GM19351 (cell line): ENCODE measurements at regions not wholly inside any gene's neighbourhood (a gene's known extent, or its start where the extent isn't known, plus 50 kb on each side); places are given as distances from the start of the nearest gene placed in this dataset.
"Not testable (repeated sequence)": the region's sequence is repeated elsewhere in the genome, so short reads cannot be mapped to it uniquely, and the experiment has no call there.

Source experiments
- ATAC-seq: cut with Tn5 transposase; IDR thresholded peaks from one replicate; pipeline ENCODE4 v1.9.1; 2021; ENCODE audit warnings: mild to moderate bottlenecking, moderate library complexity; ENCODE audit not compliant: unreplicated experiment

DNA sequence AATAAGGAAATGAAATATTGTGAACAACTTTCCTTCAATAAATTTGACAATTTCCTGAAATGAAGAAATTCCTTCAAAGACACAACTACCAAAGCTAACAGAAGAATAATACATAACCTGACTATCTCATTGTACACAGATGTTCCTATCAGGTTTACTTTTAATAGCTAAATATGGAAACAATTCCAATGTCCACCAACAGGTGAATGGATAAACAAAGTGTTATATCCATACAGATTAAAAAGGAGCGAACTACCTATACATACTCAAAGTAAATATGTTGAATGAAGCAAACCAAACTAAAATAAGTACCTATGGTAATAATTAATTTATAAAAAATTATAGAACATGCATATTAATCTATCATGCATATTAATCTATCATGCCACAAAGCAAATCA lies 554.9 kb downstream of the PPP4R3C start:
- no peak for ATAC-seq

DNA sequence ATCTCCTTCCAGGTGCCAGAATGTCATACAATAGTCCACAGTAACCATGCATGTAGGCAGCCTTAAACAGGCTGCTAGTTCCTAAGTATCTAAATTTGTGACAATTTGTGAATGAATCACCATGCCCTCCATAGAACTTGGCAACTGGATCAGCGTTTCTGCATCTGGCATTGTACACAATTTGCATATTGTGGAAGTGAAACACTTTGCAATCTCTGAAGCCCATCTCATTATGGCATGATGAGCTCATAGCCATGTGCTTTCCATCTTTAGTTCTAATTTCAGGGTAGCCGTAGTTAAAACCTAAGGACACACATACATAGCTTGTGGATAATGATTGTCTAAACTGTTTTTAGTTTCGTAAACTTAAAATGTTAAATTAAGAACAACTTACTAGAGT lies 573.6 kb downstream of the PPP4R3C start:
- ATAC-seq: no peak

DNA sequence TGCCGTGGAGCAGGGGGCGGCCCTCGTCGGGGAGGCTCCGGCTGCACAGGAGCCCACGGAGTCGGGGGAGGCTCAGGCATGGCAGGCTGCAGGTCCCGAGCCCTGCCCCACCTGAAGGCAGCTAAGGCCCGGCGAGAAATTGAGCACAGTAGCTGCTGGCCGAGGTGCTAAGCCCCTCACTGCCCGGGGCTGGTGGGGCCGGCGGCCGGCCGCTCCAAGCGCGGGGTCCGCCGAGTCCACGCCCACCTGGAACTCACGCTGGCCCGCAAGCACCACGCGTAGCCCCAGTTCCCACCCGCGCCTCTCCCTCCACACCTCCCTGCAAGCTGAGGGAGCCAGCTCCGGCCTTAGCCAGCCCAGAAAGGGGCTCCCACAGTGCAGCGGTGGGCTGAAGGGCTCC lies 589.4 kb downstream of the PPP4R3C start:
- ATAC-seq: no peak

DNA sequence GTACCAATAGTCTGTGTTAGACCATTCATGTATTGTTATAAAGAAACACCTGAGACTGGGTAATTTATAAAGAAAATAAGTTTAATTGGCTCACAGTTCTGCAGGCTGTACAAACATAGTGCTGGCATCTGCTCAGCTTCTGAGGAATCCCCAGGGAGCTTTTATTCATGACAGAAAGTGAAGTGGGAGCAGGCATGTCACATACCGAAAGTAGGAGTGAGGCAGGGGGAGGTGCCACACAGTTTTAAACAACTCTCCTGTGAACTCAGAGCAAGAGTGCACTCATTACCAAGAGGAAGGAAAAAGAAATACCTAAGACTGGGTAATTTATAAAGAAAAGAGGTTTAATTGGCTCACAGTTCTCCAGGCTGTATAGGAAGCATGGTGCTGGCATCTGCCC lies 591.2 kb downstream of the PPP4R3C start:
- no peak for ATAC-seq

DNA sequence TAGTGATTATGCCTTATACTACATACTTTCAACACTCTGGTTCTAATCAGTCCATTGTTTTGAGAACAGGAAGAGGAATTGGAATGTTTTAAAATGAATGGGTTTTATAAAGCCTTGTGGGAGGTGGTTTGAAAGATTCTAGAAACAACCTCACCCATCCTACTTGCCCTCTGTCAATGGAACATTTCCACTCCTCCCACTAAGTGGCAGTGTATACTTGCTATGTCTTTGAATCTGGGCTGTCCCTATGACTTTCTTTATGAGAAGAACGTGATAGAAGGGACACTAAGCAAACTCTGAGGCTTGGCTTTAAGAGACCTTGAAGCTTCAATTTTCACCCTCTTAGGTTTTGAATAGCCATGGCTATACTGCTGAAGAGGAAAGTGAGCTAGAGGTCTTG lies 611.2 kb downstream of the PPP4R3C start:
- ATAC-seq: no peak

DNA sequence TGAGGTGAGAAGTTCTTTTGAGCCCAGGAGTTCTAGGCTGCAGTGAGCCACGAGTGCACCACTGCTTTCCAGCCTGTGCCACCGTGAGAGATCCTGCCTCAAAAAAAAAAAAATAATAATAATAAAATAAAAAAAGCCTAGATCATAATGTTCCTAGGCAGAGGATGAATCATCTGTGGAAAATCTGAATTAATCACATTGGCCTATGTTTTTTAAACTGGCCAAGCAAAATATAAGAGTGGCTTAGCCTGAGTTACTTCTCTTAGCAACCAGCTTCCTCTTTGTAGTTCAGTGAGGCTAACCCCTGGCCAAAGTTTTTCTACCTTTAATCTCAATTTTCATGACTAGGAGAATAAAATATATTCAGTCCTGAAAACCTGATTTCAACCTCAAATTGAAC lies 614.6 kb downstream of the PPP4R3C start:
- ATAC-seq: no peak

DNA sequence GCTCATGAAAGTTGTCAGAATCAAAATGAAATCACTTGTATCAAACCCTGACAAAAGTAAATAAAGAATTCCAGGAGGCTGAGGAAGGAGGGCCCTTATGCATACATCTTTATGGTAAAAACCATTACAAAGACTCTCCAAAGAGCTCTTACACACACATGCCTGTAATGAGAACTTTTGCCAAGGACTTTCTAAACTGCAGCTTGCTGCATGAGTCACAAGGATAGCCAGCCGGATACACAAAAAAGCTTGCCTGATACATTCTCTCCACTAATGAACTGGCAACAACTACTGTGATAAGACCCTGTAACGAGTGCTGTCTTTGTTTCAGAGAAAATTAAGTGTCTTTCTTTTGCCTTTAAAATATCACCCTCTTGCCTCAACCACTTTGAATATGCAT lies 618.1 kb downstream of the PPP4R3C start:
- ATAC-seq: no peak

DNA sequence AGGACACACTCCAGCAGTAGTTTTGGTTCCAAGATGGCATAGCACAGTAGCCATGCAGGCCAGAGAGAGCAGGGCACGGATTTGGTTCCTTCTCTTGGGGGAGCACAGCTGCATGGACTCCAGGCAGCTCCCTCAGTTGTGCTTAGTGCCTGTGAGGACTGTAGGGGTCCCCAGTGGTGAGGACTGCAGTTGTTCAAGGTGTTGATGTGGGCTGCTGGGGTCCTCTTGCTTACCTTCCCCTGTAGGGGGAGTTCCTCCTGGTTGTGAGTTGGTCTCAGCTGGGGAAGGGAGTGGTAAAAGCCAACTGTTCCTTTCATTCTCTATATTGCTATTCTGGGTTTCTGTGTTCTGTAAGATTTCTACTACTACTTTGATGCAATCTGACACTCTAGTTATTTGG lies 606.5 kb downstream of the MAGEB5 start:
- no peak for ATAC-seq

DNA sequence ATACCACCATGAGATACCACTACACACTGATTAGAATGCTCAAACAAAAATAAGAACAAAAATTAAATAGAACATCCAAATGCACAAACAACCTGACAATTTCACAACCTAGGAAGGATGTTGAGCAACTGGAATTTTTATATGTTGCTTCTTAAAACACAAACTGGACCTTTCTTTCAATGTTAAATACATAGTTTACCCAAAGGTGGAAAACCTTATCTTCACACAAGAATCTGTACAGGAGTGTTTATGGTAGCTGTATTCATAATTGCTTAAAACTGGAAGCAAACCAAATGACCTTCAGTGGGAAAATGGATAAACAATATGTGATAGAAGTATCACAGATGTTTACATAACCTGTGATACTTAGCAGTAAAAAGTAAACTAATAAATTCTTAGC lies 573.8 kb downstream of the MAGEB5 start:
- no peak for ATAC-seq

DNA sequence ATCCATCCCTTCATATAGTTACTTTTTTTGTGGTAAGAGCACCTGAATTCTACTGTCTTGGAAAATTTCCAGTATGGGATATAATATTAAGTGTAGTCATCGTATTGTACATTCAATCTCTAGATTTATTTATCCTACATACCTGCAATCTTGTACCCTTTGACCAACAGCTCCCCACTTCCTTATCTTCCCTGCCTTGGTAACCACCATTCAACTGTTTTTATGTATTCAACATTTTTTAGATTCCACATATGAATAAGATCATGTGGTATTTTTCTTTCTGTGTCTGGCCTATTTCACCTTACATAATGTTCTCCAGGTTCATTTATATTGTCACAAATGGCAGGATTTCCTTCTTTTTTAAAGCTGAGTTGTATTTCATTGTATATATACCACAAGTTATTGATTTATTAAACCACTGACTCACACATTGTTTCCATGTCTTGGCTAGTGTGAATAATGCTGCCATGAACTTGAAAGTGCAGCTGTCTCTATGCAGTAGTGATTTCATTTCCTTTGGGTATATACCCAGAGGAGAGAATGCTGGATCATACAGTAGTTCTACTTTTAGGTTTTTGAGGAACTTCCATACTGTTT lies 572.5 kb downstream of the MAGEB5 start:
- no peak for ATAC-seq

DNA sequence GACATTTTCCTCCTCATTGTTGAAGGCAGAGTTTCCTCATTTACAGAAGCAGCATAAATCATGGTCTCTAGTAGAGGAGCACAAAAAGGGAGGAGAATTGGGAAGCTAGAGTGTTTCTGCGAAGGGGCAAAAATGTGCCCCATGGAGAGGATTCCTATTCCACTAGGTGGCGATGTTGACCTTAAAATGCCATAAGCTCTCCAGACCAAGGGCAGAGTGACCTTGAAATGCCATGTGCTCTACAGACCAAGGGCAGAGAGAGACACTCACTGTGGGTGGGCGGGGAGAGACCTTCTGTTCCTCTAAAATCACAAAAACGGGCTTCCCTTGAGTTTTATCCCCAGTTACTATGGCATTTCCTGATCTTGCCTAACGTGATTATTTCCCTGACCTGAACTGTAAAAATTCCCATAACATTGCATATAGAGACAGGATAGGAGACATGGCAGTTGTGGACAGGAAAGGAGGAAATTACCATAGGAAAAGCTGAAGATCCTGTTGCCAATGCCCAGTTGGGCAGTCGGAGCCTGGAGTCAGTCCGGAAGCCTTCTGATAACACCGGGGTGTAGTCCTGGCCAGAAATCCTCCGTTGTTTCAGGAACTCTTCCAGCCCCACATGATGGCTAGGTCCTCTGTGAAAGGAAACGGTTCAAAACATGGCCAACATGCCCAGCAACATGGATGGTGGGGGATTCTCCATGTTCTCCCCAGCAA lies 567.7 kb downstream of the MAGEB5 start:
- peak; percentile 86 for ATAC-seq

DNA sequence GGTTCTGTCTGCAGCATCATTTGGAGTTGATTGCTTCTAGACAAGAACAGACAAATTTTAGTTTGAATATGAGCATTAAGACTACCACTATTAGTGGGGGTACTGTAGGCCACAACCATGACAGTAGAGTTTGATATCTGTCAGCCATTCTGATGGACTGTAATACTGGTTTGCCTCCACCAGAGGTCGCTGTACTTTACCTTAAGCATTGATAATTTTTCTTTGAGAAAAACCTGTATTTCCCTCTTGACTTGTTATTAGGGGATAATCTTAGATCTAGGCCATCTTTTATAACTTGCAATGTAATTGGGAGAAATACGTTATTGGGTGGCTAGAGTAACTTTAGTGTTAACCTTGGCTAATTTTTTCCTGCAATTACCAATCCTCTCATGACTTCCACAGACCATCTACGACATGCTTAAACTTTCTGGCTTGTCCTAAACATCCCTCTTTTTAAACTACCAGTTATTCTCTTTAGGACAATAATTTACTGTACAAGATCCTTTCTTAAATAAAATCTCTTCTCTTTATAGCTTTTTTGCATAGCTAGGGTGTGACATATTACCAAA lies 562.4 kb downstream of the MAGEB5 start:
- no peak for ATAC-seq

DNA sequence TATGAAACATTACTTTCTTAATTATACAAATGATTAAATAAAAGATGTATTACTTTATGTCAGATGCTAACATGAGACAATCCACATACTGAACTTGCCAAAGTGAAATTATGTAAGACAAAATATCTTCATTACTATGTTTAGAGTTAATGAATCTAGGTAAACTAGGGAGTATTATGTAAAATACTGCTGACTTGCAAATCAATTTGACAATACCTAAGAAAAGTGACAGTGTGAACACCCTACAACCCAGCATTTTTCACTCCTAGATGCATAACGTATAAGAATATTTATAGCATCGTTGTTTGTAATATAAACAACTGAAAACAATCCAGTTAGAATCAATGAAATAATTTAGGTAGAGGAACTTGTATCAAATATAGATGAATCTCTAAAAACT lies 546.3 kb downstream of the MAGEB5 start:
- no peak for ATAC-seq

DNA sequence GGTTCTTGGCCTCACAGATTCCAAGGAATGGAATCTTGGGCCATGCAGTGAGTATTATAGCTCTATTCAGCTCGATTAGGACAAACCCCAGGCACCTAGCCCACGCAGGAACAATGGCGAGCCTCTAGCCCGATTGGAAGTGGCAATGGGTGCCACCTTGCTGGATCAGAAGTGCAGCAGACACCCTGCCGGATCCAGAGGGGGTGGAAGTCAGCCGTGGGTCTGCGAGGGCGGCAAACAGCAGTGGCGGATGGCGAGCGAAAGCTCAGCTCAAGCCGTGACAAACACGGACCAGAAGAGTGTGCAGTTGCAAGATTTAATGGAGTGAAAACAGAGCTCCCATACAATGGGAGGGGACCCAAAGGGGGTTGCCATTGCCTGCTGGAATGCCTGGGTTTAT lies 539.8 kb downstream of the MAGEB5 start:
- not testable (repeated sequence) for ATAC-seq

DNA sequence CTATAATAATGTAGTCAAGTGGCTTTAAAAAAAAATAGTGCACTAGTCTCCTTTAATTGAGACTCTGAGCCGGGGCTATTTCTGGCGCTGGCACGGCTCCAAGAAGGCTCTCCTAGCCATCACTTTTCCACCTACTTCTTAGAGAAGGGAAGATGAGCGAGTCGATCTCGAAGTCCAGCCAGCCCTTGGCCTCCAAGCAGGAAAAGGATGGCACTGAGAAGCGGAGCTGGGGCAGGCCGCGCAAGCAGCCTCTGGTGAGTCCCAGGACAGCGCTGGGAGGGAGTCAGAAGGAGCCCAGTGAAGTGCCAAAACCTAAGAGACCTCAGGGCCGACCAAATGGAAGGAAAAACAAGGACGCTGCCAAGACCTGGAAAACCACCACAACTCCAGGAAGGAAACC lies 531.9 kb downstream of the MAGEB5 start:
- ATAC-seq: no peak

DNA sequence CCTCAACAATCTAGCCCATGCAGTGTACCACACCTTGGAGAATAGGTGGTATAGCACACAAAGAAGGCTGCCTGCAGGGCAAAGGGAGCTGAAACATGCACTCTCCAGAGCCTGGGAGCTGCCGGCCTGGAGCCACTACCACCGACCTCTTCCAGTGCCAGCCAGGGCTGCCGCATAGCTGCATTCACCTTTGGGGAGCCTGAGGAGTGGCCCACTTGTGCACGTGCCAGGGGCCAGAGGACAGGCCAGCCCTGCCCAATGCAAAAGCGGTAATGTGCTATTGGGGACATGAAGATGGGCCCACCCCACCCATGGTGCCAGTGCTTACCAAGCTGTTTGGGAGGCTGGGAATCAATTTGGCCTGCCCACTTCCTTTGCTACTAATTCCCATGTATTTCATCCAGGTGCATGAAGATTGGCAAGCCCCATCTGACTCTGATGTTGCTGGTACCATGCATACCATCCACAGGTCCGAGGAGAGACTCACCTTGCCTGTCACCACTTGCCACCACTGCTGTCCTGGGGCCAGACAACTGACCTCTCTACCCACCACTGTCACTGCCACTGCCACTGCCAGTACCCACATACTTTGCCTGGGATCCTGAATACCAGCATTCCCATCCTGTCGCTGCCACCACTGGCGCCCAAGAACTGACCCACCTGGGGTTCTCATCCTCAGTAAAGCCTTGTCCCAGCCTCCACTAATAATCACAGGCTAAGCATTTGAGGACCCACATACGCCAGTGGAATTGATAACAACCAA lies 506.9 kb downstream of the MAGEB5 start:
- no peak for ATAC-seq

DNA sequence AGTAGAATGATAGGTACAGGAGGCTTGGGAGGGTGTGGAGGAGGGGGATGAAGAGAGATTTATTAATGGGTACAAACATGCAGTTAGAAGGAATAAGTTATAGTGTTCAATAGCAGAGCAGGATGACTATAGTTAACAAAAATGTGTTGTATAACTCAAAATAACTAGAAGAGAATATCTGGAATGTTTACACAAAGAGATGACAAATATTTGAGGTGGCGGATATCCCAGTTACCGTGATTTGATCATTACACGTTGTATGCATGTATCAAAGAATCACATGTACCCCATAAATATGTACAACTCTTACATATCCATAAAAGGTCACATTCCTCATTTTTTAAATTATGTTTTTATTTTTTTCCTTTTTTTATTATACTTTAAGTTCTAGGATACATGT lies 456.6 kb downstream of the MAGEB5 start:
- ATAC-seq: no peak

DNA sequence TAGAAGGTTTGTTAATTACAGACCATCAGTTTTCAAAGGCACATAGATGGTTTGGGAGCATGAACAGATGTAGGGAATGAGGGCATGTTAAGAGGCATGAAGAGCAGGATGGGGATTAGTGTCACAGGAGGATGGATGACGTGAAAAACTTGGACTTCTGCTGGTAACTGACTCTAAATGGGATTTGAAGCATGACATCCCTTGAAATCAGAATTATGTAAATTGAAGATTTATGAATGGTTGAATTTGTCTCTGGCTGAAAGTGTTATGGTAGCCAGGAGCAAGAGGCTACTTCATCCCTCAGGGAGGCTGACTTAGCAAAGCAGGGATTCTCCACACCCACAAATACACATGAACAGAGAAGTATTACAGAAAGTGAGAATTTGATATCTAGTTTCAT lies 454.6 kb downstream of the MAGEB5 start:
- no peak for ATAC-seq

DNA sequence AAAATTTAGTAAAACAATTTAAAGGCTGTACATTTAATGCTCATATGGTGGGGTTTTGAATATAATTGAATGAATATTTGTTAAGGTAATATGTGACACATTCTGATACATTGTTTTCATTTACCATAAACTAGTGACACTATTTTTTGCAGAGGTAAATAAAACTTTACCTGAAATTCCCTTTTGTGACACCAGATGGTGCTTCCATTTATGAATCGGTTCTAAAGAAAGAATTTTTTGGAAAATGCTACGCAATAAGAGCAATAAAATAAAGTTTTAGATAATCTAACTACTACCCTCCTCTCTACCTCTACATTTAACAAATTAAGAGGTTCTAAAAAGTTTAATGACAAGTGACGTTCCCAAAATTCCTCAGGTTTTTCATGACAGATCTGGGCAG lies 448.9 kb downstream of the MAGEB5 start:
- ATAC-seq: no peak

DNA sequence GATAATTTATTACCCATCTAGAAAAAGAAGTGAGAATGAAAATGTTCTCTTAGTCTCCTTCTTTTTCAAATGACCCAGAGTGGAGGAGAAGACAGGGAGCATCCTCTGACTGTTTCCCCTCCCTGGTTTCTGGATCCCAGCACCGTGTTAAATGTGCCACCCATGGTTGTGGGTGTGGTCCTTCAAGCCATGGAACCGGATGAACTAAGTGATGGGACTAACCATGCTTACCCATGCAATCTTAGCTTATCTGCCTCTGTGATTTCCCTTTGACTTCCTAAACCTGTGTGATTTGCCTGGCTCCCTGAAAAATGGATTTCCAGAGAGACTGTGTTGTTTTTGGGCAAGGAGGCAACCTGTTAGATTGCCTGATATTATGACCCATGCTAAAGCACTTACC lies 437.1 kb downstream of the MAGEB5 start:
- ATAC-seq: no peak

DNA sequence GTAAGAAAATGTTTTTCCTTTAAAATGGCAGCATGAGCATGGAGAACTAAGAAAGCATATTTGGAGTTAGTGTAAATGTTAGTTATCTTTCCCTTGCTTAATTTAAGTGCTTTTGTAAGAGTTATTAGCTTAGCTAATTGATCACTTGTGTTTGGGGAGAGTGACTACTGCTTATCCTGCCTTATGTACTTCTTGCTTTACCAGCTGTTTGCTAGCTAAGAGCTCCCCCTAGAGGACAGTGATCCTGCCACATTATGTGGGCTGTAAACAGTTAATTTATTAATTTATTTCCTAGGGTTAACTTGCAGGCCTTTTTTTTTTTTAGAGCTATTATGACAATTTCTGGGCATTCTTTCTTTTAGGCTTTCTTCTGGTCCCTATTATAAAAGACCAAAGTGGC lies 435.8 kb downstream of the MAGEB5 start:
- no peak for ATAC-seq

DNA sequence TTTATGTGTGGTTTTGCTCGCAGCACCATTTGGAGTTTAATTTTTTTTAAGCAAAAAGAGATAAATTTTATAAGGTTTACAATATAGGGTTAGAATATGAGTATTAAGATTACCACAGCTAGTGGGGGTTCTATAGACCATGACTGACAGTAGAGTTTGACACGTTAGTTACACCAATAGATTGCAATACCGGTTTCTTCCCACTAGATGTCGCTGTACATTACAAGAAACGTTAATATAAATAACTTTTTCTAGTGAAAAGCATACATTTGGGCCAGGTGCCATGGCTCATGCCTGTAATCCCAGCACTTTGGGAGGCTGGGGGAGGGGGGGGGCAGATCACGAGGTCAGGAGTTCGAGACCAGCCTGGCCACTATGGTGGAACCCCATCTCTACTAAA lies 433.6 kb downstream of the MAGEB5 start:
- ATAC-seq: peak; percentile 51
